ENCODE measurements at regions not wholly inside any gene's neighbourhood (a gene's known extent, or its start where the extent isn't known, plus 50 kb on each side); places are given as distances from the start of the nearest gene placed in this dataset.

GRCh38 chr13:105573136-105573535 is 962.3 kb downstream of the EFNB2 start (continued):
- TF ChIP-seq ASH2L (IDR thresholded peaks at IDR 0.05; ENCODE audit: low read length) (no peak), TAF7 (optimal IDR thresholded peaks at IDR 0.05; ENCODE audit: borderline replicate concordance, low read depth, low read length) (no peak), RNF2 (IDR thresholded peaks at IDR 0.05; ENCODE audit: borderline replicate concordance, low read depth, low read length, missing control alignments, poor library complexity, severe bottlenecking) (no peak)
